Vagina (tissue), 2 donors: ENCODE measurements at regions not wholly inside any gene's neighbourhood (a gene's known extent, or its start where the extent isn't known, plus 50 kb on each side); places are given as distances from the start of the nearest gene placed in this dataset.

Experiments
- DNase-seq, 2 donors: peaks; one replicate each; pipeline ENCODE4 v3.0.0-alpha.2; 2017; ENCODE audit errors: extremely low spot score in 2 of 2
- H3K27ac ChIP-seq: fragments of 200-600 bp; sonication (generic); one replicate; pipeline ENCODE4 v1.5.1; 2019
- H3K27me3 ChIP-seq: fragments of 200-600 bp; sonication (generic); one replicate; pipeline ENCODE4 v1.5.1; 2019
- H3K36me3 ChIP-seq, 2 donors: fragments of 200-600 bp; sonication (generic); one replicate each; pipeline ENCODE4 v1.5.1; 2017 to 2019
- H3K4me1 ChIP-seq: fragments of 200-600 bp; sonication (generic); one replicate; pipeline ENCODE4 v1.5.1; 2019
- H3K4me3 ChIP-seq, 2 donors: fragments of 200-600 bp; sonication (generic); 1 replicate in 1 of 2; 2 replicates in 1 of 2; pipeline ENCODE4 v1.5.1; 2016 to 2019
- H3K9me3 ChIP-seq: fragments of 200-600 bp; sonication (generic); one replicate; pipeline ENCODE4 v1.5.1; 2019
- POLR2A ChIP-seq, 2 donors: fragments of 450-650 bp; IDR thresholded peaks; one replicate each; pipeline ENCODE4 v1.6.1; 2017; ENCODE audit warnings: antibody characterized with exemption in 2 of 2, mild to moderate bottlenecking in 2 of 2, moderate library complexity in 2 of 2
- POLR2AphosphoS5 ChIP-seq, 2 donors: sonication (generic); formaldehyde crosslinking; IDR thresholded peaks; one replicate each; pipeline ENCODE4 v1.9.0; 2017; ENCODE audit warnings: antibody characterized with exemption in 2 of 2, mild to moderate bottlenecking in 2 of 2, low read depth in 1 of 2; ENCODE audit not compliant: insufficient read depth in 1 of 2
- intact Hi-C: fragments of 100-400 bp; cut with DNase I; formaldehyde crosslinking; loops from one replicate; pipeline ENCODE4 v1.15.1; 2023
- TF ChIP-seq, protein P1 (sequence below), 3 experiments: fragments of 450-650 bp in 2 of 3; fragments of 200-600 bp in 1 of 3; sonication (generic) in 1 of 3; IDR thresholded peaks; one replicate each; pipeline ENCODE4 v1.5.1; 2017 to 2019; ENCODE audit warnings: antibody characterized with exemption in 3 of 3, mild to moderate bottlenecking in 2 of 3, moderate library complexity in 2 of 3

DNA sequence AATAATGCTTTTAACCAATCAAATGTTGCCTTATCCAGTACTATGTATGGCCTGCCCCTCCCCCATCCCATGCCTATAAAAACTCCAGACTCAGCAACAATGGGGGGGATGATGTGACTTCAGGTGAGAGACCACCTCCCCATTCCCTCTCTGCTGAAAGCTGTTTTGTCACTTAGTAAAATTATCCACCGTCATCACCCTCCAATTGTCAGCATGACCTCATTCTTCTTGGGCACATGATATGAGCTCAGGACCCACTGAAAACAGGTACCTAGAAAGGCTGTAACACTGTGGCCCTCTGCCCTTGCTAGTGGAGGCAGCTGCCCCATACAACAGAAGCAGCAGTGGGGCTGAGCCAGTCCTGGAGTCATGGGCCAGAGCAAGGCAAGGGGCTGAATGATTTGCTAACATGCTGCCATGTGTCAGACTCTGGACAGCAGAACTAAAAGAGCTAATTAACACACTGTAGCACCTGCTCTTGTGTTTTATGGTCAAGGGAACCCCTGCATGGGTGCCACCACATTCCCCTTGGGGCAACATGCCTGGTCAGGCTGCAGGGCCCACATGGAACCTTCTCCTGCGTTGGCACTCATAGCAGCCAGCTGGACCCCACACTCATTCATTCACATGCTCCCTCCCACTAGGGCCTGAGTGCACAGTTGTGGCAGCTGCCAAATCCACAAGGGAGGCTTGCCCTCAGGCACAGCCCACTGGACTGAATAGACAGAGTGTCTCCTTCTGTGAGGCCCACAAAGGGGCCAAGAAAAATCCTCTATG is 722.2 kb upstream of the PCDH20 start:
- Histone ChIP-seq H3K27ac (no peak overlapping the region), H3K4me1 (no peaks in the 10 kb centered on the region)

DNA sequence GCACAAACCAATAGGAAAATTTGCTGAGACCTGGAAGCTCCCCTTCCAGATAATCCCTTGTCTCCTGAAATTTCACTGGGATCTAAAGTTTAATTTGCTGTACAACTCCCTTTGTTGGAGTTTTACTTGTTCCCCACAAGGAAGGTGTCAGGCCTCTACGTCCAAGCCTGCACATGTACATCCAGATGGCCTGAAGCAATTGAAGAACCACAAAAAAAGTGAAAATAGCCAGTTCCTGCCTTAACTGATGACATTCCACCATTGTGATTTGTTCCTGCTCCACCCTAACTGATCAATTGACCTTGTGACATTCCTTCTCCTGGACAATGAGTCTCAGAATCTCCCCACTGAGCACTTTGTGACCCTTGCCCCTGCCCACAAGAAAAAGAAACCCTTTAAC is 716.0 kb upstream of the PCDH20 start:
- H3K27ac ChIP-seq: no peak overlapping the region
- no peaks in the 10 kb centered on the region for H3K4me1 ChIP-seq
- no peak for DNase-seq
- no peaks in the 10 kb centered on the region for H3K9me3 ChIP-seq
- intact Hi-C loops: no loop called here
- TF ChIP-seq POLR2A (IDR thresholded peaks at IDR 0.05): no peak
- TF ChIP-seq, protein P1, sequence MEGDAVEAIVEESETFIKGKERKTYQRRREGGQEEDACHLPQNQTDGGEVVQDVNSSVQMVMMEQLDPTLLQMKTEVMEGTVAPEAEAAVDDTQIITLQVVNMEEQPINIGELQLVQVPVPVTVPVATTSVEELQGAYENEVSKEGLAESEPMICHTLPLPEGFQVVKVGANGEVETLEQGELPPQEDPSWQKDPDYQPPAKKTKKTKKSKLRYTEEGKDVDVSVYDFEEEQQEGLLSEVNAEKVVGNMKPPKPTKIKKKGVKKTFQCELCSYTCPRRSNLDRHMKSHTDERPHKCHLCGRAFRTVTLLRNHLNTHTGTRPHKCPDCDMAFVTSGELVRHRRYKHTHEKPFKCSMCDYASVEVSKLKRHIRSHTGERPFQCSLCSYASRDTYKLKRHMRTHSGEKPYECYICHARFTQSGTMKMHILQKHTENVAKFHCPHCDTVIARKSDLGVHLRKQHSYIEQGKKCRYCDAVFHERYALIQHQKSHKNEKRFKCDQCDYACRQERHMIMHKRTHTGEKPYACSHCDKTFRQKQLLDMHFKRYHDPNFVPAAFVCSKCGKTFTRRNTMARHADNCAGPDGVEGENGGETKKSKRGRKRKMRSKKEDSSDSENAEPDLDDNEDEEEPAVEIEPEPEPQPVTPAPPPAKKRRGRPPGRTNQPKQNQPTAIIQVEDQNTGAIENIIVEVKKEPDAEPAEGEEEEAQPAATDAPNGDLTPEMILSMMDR (IDR thresholded peaks at IDR 0.05): no peak
- no peak for TF ChIP-seq POLR2AphosphoS5 (IDR thresholded peaks at IDR 0.05; ENCODE audit: insufficient read depth in 1 of 2, low read depth in 1 of 2)
- no peaks in the 10 kb centered on the region for H3K27me3 ChIP-seq
- no peak overlapping the region for H3K4me3 ChIP-seq
- H3K36me3 ChIP-seq: no peaks in the 10 kb centered on the region

More for the DNA sequence above, 722.2 kb upstream of the PCDH20 start:
- Histone ChIP-seq H3K4me3 (no peak overlapping the region), H3K36me3 (no peaks in the 10 kb centered on the region), H3K27me3 (no peaks in the 10 kb centered on the region), H3K9me3 (no peaks in the 10 kb centered on the region)
- TF ChIP-seq POLR2AphosphoS5 (IDR thresholded peaks at IDR 0.05; ENCODE audit: insufficient read depth in 1 of 2, low read depth in 1 of 2): no peak
- TF ChIP-seq POLR2A (IDR thresholded peaks at IDR 0.05): no peak
- TF ChIP-seq, protein P1 (IDR thresholded peaks at IDR 0.05): no peak
- intact Hi-C loops: no loop called here
- DNase-seq: no peak

DNA sequence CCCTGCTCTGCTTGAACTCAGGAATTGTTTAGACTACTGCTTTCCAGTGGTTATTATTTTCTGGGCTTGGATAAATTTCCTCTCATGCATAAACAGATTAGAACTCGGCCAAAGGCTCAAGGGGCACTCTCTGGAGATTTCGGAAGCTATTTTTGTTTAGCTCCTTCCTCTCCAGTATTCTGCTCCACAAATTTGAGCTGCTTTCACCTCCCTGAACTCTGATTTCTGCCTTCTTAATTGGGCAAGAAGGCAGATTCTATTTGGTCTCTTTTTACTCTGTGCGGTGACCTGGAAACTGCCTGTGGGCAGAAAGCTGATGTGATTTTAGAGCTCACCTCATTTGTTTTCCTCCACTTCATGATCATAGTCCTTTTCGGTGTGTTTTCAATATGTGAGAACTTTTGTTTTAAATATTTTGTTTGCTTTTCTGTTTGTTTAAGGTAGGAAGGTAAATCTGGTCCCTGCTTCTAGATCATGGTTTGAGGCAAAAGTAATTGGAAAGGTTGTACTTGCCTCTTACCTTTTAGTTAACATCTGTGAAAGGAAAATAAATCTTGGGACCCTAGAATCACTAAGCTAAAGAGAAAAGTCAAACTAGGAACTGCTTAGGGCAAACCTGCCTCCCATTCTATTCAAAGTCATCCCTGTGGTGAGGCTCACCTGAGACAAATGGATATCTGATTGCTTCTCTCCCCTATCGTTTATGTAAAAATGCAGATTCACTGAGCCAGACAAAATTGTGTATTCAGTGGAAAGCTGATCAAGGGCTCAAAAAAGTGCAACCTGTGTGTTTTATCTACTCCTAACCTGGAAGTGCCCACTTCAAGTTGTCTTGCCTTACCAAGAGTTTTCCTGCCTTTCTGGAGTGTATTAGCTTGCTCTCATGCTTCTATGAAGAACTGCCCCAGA is 714.7 kb upstream of the PCDH20 start:
- DNase-seq: no peak
- intact Hi-C loops: no loop called here
- H3K9me3 ChIP-seq: no peaks in the 10 kb centered on the region
- H3K27me3 ChIP-seq: no peaks in the 10 kb centered on the region
- H3K27ac ChIP-seq: no peak overlapping the region
- H3K4me1 ChIP-seq: no peaks in the 10 kb centered on the region
- no peaks in the 10 kb centered on the region for H3K36me3 ChIP-seq
- H3K4me3 ChIP-seq: no peak overlapping the region
- TF ChIP-seq POLR2AphosphoS5 (IDR thresholded peaks at IDR 0.05; ENCODE audit: insufficient read depth in 1 of 2, low read depth in 1 of 2) (no peak), POLR2A (IDR thresholded peaks at IDR 0.05) (no peak)
- TF ChIP-seq, protein P1 (IDR thresholded peaks at IDR 0.05): no peak

GRCh38 chr13:62129000-62129551 is 713.4 kb upstream of the PCDH20 start:
- intact Hi-C loops: no loop called here
- no peak overlapping the region for H3K27ac ChIP-seq
- no peak for DNase-seq
- H3K36me3 ChIP-seq: no peaks in the 10 kb centered on the region
- no peak overlapping the region for H3K4me3 ChIP-seq
- TF ChIP-seq, protein P1 (IDR thresholded peaks at IDR 0.05): no peak
- TF ChIP-seq POLR2AphosphoS5 (IDR thresholded peaks at IDR 0.05; ENCODE audit: insufficient read depth in 1 of 2, low read depth in 1 of 2) (no peak), POLR2A (IDR thresholded peaks at IDR 0.05) (no peak)
- no peaks in the 10 kb centered on the region for H3K27me3 ChIP-seq
- no peaks in the 10 kb centered on the region for H3K4me1 ChIP-seq
- H3K9me3 ChIP-seq: no peaks in the 10 kb centered on the region
